Suprapubic skin (tissue), 3 donors: ENCODE measurements at regions not wholly inside any gene's neighbourhood (a gene's known extent, or its start where the extent isn't known, plus 50 kb on each side); places are given as distances from the start of the nearest gene placed in this dataset.

ENCODE experiments used
- CTCF ChIP-seq, 2 donors: fragments of 200-600 bp in 1 of 2; fragments of 450-650 bp in 1 of 2; sonication (generic) in 1 of 2; IDR thresholded peaks; one replicate each; pipeline ENCODE4 v1.5.1; 2016 to 2019; ENCODE audit warnings: antibody characterized with exemption in 2 of 2, mild to moderate bottlenecking in 1 of 2, moderate library complexity in 1 of 2
- POLR2A ChIP-seq, 2 donors: fragments of 450-650 bp; IDR thresholded peaks; one replicate each; pipeline ENCODE4 v1.6.1; 2017; ENCODE audit warnings: antibody characterized with exemption in 2 of 2, mild to moderate bottlenecking in 2 of 2, moderate library complexity in 2 of 2

GRCh38 chr7:46432708-46433107 lies 511.6 kb upstream of the IGFBP3 start:
- TF ChIP-seq CTCF (IDR thresholded peaks at IDR 0.05) (no peak), POLR2A (IDR thresholded peaks at IDR 0.05) (no peak)
